ENCODE measurements at regions not wholly inside any gene's neighbourhood (a gene's known extent, or its start where the extent isn't known, plus 50 kb on each side); places are given as distances from the start of the nearest gene placed in this dataset.

DNA sequence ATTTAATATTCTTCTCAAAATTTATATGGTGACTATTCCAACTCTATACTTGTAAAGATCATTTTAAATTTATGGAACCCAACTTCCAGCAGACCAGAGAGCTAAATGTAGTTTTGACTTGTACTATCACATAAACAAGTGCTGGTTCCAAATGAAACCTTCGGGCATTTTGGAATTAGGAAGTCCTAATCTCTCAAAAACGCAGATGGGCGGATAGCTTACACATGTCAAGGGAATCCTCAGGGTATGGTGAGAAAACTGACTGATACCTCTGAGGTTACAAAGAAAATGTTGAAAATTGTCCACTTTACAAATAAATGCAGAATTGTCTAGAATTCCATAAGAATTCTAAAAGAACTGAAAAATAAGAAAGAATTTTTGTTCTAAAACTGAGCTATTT is 224.1 kb downstream of the SS18 start:
- no peak for DNase-seq

DNA sequence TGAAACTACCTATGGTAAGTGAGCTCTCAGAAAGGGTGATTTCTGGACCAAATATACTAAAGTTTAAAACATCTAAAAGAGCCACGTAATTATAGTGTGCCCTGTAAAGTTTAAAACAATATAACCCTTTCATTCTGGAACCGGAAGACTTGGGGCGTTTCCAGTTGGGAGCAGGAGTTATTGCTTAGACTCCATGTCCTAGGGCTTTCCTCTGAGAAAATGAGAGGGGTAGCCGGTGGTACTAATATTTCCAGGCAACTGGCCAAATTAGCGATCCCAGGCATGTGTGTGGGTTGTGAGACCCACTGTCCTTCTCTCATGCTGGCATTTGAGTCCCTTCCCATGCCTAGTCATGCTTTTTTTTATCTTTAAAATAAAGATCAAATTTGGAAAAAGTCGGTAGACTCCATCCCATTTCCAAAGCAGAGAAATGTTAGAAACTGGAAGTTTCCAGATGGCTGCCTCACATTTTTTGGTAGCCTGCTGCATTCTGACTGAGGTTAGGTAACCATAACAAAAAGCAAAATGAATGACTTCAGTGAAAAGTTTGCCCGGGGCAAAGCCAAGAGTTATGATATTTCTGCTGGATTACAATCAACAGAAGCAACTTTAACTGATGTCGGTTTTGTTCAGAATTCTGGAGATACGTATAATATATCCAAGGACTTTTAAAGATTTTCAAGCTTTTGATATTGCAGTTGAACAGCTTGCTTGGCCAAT is 227.4 kb downstream of the SS18 start:
- no peak for DNase-seq

DNA sequence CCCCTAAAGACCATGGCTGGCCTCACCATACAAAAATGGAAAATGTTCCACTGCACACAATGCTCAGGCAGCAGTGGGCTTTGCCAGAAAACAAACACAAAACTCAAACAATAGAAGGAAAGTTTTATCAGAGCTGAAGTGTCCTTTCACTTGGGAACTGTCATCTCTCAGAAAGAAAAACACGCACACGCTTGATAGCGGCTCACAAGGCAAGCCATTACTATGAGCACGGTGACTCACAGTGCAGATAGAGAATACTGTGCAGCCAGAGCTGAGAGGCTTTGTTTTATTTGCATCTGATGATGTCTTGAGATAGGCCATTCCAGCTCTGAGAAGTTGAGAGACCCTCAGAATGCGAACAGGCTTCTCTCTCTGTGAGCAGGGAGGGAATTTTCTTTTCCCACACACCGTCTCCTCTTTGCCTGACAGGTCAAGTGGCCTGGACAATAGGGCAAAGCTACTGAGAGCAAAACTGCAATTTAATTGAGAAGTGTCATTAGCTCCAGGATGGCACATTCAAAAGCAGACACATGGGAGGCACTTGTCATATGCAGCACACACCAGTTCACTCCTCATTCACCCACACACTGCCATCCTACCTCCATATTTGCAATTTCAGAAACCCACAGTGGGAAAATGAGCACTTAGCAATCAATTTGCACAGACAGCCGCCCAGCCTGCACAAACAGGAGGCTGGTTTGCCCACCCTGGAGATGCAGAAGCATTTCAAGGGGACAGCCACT is 236.6 kb downstream of the SS18 start:
- DNase-seq, result no peak

DNA sequence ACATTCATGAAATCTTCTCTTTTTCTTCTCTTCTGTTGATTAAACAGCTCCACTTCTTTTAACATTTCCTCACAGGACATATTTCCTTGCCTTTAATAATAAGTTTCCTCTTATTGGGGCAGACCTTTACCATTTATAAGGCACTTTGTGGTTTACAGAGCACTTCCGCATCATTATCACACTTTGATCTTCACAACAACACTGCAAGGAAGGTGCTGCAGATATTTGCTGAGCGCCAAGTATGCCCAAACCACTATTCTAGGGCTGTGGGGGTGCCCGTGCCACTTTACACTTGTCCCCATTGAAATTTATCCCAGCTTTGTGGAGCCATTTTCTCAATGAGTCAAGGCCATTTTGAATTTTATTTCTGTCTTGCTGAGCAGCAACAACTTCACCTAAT is 246.6 kb downstream of the SS18 start:
- DNase-seq, result no peak

DNA sequence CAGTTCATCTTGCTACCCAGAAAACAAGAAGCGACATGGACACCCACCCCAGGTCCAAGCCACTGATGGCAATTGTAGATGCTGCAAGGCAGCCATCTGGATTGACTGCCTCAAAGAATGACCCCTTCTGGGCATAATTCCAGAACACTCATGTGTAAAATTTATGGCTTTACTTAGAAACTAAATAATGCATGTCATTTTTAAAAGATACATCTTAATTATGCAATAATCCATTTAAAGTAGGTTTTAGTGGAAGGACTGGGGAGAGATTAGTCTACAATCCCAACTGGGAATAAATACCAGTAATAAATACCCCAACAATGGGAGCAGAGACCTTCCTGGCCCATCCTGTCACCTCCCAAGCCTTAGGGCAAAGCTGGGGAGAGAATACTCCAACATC is 247.7 kb downstream of the SS18 start:
- DNase-seq, result no peak

DNA sequence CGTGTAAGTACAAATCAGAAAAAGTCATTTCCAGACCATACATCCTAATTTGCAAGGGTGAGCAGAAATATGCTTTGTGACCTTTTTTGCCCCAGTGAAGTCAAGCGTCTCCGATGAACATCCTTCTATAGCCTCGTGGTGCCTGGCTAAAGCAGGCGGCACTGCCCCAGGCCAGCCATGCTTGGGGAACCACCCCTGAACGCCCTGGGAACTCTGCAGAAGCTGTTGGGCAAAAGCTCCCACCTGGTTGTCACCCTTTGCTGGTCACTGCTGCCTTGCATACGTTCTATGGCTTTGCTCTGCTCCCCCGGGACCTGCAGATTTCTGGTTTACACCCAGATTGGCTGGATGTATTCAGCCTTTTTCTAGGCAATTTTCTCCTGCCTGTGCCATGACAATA is 256.4 kb downstream of the SS18 start:
- no peak for DNase-seq

DNA sequence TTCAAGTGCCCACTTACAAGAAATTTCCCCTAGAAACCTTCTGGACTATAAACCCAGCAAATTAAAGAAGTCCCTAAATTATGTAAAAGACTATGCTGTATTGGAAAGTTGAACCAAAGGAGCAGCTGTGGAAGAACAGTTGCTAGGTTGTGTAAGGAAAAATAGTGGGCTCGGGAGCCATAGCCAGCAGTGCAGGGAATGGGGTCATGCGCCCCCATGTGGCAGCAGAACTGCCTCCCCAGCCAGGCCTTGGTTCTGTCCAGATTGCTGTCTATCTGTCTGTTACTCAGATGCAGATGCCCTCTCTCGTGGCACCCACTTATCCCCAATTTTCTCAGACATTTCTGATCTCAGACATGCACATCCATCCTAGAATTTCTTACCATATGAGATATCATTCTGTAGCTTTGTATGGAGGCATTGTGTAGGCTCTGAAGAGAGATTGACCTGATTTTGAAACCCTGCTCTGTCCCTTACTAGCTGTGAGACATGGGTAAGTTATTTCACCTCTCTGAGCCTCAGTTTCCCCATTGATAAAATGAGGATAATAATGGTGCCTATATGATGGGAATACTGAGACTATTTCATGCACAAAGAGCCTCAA is 258.3 kb downstream of the SS18 start:
- no peak for DNase-seq

DNA sequence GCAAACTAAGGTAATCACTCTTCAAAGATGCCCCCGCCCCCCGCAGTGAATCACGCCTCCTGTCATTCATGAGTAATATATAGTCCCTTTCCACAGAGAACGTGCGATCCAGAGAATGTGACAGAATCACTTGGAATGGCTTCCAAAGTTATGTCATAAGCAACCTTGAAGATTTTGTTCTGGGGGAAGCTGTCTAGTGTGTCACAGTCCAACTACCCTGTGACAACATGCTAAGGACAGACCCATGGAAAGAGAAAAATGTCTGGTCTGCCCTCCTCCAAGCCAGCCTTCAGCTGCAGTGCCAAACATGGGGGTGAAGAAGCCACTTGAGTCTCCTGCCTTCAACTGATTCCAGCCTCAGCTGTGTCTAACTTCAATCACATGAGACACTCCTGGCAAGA is 259.1 kb downstream of the SS18 start:
- no peak for DNase-seq

DNA sequence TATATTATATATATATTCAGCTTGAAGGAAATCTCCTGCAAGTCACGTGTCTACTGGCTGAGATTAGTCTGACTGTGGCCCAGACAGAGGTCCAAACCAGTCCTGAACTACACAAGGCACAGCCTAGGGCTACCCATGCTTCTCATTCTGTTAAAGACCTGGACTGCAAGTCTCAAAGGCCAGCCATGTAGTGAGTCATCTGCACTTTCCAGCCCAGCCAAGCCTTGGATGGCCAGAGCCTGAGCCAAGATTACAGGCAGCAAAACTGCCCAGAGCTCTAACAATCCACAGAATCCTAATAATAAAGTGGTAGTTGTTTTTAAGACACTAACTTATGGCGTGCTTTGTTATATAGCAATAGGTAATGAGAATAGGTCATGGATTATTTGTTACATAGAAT is 259.6 kb downstream of the SS18 start:
- DNase-seq, result no peak

DNA sequence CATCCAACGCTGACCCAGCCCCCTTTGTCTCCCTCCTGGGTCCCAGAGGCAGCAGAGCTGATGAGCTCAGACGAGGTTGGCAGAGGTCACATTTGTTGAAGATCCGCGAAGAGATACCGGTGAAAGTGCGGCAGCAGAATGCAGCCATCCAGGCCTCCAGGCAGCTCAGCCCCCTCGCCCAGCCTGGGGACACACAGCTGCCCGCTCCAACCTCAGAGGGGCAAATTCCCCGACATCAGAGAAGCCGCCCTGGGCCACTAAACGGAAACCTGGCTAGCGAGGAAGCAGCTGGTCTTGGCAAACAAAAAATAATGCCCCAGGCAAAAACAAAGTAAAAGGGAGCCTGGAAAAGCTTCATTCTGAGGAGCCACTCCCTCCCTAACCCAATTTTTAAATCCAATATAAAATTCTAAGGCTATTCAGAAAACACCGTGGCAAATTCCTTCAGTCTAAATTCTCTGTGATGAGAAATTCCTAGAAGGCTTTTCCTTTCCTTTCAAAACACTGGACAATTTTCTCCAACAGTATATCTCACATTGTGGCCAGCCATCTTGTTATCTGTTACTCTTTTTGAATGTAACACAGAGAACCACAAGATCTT is 262.4 kb downstream of the SS18 start:
- no peak for DNase-seq

DNA sequence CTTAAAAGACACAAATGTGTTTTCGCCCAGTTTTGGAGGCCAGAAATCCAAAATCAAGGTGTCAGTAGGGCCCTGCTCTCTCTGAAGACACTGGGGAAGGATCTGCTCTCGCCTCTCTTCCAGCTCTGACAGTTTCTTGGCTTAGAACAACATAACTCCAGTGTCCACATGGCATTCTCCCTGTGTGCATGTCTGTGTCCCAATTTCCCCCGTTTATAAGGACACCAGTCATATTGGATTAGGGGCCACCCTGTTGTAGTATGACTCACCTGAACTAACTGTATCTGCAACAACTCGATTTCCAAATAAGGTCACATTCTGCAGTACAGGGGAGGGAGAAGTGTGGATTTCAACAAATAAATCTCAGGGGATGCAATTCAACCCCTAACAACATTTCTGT is 263.2 kb downstream of the SS18 start:
- DNase-seq, result no peak

DNA sequence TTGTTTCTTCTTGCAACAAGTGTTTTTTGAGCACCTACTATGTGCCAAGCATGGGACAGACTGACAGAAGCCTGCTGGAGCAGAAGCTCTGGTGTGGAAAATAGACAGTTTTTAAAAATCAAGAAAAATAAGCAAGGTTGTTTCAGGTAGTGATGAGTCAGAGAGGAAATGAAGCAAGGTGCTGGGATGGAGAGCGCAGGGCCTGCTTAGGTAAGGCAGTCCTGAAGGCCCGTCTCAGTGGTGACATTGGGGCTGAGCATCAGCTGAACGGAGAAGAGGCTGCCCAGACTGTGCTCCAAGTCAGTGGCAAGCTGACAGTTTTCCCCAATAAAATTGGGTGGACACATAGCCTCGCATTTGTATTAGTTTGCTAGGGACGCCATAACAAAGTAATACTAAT is 263.6 kb downstream of the SS18 start:
- DNase-seq, result no peak

DNA sequence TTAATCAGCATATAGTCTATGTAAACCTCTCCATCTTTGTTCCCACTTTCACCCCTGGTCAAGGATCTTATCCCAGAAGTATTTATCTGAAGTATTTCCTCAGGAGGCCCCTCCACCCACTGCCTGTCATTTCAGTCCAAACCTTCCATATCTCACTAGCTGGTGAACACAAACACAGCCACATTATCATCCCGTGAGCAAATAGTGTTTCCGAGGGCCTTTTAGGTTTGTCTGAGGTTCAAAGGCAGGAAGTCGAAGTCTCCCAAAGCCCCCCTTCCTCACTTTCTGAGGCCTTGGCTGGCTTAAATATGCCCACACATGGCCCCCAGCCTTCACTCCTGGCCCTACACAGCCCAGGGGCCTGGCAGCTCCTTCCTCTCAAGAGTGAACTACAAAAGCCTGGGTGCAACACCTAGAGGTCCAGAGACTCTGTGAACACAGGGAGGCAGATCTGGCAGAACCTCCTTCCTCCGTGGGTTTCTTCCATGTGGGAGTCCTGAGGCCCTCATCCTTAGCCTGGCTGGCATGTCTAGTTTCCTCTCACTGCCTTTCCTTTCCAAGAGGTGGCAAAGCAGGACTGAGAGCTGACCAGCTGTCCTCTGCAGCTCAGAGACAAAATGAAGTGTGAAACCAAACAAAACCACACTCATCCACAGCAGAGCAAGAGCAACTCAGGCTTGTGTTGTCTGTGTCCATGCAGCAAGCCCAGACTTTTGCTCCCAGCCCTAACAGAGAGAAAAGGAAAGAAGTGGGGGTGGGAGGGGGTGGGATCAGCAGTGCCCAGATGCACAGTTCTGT is 264.2 kb downstream of the SS18 start:
- no peak for DNase-seq

DNA sequence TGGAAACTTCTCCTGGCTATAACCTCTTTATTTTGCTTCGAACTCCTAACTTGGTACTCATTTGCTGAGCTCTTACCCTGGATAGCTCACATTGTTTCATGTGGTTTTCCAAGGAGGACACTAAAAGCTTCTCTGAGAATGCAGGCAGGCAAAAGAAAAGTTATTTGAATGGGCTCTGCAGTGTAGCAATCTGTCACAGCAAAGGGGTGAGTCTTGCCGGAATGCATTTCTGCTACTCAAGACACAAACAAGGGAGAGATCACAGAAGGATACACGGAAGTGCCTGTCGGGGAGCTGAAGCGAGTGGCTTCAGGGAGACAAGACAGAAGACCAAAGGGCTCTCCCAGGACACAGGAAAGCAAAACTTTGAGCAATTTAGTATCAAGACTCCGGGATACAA is 265.4 kb downstream of the SS18 start:
- DNase-seq, result no peak

DNA sequence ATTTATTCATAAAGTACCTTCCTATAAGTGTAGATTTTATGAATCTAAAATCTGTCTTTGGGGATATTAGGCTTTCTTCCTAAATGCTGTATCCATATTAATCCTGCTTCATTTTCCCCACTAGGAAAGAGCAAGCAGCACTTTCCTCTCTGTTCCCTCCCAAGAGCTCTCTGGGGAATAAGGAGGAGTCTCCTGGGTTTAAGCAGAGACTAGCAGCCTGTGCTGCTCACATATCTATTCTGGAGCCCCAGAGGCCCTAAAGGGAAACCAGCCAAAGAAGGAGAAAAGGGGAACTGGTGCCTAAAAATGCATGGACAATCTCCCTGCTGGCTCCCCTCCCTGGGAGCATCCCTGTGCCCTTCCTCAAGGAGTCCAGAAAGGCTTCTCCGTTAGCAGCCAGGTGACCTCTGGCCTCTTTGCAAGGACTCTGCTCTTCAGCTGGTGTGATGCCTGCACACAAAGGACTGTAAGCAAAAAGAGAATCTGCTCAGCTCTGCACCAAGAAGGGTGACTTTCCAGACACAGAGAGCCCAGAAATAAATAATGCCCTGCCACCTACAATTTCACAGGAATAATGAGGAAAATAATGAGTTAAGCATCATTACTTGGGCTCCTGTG is 270.6 kb downstream of the SS18 start:
- no peak for DNase-seq

DNA sequence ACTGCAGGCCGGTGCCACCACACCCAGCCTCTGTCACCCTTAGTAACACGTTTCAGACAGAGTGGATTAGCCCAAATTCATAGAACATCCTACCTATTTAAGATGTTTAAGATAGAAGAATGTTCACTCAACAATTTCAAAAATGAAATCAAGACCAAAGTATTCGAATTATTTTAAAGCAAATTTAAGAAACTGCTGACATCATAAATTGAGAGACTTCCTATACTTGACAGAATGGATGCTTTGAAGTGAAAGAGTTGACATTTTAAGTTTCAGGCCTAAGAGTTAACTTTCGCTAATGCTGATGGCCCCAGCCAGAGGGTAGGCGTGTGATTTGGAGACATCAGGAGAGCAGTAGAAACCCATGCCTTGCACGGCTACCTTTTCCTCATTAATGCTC is 271.9 kb downstream of the SS18 start:
- no peak for DNase-seq

DNA sequence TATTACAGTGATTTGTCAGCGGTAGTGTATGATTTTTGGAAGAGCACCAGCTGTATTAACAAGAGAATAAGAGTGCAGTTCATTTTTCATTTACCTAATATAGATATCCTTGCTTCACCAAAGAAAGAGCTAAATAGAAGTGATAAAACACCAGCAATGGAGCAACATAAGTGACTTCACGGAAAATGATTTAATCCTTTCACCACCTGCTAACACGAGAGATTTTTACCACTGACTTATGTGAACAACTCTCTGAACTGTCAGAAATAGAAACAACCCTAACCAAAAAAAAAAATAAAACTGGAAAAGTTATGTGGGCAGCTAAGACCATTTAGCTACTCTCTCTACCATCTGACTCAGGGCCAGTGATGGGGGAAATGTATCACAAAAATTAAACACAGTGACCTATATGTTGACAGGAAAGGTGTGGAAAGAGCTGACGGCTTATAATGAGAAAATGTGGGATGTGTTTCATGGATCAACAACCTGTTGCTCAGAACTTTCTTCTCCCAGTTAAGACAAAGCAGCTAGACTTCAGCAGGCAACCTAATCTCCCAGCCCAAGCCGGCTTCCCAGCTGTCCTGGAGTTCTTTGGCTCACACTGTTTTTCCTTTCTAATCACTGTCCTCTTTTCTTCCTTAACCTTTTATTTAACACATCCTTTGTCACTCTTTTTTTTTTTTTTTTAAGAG is 272.7 kb downstream of the SS18 start:
- no peak for DNase-seq

DNA sequence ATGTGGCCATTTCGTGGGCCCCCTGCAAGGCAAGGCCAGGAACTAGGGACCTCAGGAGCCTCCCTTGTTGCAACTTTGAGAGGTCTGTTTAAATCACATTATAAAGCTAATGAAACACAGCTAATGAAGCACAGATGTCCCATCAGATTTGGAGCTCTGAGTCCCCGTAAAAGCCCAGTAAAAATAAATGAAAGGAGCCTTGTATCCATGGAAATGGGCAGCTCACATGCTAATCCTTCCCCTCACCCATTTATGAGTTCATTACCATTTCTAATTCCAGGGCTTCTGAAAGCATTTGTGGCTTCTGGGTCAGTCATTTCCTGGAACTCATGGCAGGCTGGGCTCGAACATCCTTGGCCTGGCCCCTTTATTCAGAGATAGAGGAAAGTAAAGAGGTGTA is 274.8 kb downstream of the SS18 start:
- no peak for DNase-seq

DNA sequence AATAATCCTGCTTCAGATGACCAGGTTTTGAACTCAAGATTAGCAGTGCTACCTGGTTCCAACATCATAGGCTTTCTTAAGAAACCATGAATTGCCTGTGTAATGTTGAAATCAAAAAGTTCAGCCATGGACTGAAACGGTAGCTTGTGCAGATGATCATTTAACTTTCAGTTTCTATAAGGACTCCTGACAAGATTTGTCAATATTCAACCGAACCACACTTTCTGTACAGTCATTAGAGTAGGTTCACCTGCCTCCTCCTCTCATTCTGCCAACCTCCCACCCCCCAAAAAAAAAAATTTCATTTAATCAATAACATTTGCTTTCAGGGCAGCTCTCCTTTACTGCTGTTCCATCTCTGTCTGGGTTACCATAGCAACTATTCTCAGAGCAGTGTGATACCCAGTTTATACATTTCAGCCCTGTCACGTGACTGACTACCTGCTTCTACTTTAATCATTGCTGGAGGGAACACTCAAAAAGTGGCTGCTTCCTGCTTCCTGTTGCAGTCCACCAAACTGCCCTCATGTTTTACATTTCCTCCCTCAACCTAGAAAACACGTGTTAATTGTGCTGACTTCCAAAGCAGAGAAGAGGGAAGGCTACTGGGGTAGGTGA is 275.5 kb downstream of the SS18 start:
- DNase-seq, result no peak

DNA sequence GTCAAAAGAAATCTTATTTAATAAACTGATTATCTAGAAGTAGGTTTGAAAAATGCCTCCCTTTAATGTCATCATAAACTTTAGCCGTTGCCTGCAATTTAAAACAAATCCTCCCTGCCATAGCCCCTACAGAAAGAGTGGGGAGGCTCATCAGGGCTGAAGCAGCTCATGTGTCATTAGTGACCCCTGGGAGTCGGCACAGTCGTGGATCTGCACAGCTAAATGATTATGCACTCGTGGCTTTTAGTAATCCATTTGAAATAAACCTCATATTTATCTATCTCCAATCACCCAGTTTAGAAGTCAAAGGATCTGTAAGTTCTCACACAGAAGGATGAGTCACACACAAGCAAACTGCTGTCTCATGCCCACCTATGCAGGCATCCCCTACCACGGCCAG is 277.3 kb downstream of the SS18 start:
- no peak for DNase-seq

DNA sequence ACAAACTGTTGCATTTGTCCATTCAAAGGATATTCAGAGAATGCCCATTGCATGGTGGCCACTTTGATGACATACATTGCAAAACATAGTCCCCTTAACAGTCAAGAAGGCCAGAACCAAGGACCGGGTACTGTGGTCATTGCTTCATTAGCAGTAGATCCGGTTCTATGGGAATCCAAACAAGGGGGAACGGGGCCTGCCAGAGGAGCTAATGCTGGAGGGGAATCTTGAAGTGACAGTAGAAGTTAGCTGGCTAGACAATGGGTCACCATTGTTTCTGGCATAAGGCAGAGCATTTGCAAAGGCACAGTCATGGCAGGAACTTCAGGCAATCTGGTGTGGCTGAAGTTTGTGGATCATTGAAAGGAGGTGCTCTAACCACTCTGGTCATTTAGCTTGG is 279.7 kb downstream of the SS18 start:
- no peak for DNase-seq

DNA sequence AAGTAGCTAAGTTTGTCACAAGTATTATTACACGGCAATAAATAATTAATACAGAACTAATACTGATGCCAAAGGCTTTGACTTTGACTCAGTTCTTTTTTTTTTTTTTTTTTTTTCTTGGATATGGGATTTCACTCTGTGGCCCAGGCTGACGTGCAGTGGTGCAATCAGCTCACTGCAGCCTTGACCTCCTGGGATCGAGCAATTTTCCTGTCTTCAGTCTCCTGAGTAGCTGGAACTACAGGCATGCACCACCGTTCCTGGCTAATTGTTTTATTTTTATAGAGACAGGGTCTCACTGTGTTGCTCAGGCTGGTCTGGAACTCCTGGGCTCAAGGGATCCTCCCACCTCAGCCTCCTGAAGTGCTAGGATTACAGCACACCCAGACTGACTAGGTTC is 284.5 kb downstream of the SS18 start:
- DNase-seq, result no peak
